Neural cell (in vitro differentiated cells): ENCODE measurements at regions not wholly inside any gene's neighbourhood (a gene's known extent, or its start where the extent isn't known, plus 50 kb on each side); places are given as distances from the start of the nearest gene placed in this dataset.

Source experiments
- H2AFZ ChIP-seq: fragments of 200-600, 300-800 bp; sonication (generic), shearing (Covaris generic); 2 replicates; pipeline ENCODE4 v1.6.0; 2014; ENCODE audit warnings: low read depth, mild to moderate bottlenecking, antibody characterized with exemption, low read length, moderate library complexity
- H3F3A ChIP-seq: fragments of 200-600 bp; shearing (Covaris generic); 2 replicates; pipeline ENCODE4 v1.6.1; 2016; ENCODE audit warnings: mild to moderate bottlenecking, moderate library complexity, mixed read lengths, antibody characterized with exemption, low read length; ENCODE audit not compliant: insufficient read depth, poor library complexity, severe bottlenecking
- H3K27ac ChIP-seq: fragments of 200-600, 300-800 bp; sonication (generic), shearing (Covaris generic); 2 replicates; pipeline ENCODE4 v1.5.1; 2014; ENCODE audit warnings: mild to moderate bottlenecking, low read length, moderate library complexity
- H3K27me3 ChIP-seq: fragments of 300-800, 200-600 bp; sonication (generic), shearing (Covaris generic); 2 replicates; pipeline ENCODE4 v1.6.0; 2014; ENCODE audit warnings: mild to moderate bottlenecking, low read depth, low read length, moderate library complexity; ENCODE audit not compliant: insufficient read depth
- H3K36me3 ChIP-seq: fragments of 300-800, 200-600 bp; sonication (generic), shearing (Covaris generic); 2 replicates; pipeline ENCODE4 v1.5.1; 2014; ENCODE audit warnings: mild to moderate bottlenecking, antibody characterized with exemption, low read length, moderate library complexity; ENCODE audit not compliant: insufficient read depth
- H3K4me2 ChIP-seq: fragments of 300-800, 200-600 bp; sonication (generic), shearing (Covaris generic); 2 replicates; pipeline ENCODE4 v1.6.0; 2014; ENCODE audit warnings: mild to moderate bottlenecking, low read length
- H3K4me3 ChIP-seq: fragments of 300-800, 200-600 bp; sonication (generic), shearing (Covaris generic); 2 replicates; pipeline ENCODE4 v1.5.1; 2014; ENCODE audit warnings: mild to moderate bottlenecking, low read length, moderate library complexity
- H3K79me2 ChIP-seq: fragments of 200-600 bp; shearing (Covaris generic); replicated peaks from 2 replicates; pipeline ENCODE4 v1.6.0; 2014; ENCODE audit warnings: mild to moderate bottlenecking, low read length, moderate library complexity; ENCODE audit not compliant: insufficient read depth
- H3K9ac ChIP-seq: fragments of 300-800, 200-600 bp; sonication (generic), shearing (Covaris generic); 2 replicates; pipeline ENCODE4 v1.6.1; 2016; ENCODE audit warnings: mild to moderate bottlenecking, low read length, mixed read lengths
- H3K9me2 ChIP-seq: fragments of 200-600 bp; shearing (Covaris generic); 2 replicates; pipeline ENCODE4 v1.6.1; 2016; ENCODE audit warnings: mild to moderate bottlenecking, low read length, mixed read lengths; ENCODE audit not compliant: insufficient read depth
- H3K9me3 ChIP-seq: fragments of 200-600, 300-800 bp; sonication (generic), shearing (Covaris generic); 2 replicates; pipeline ENCODE4 v1.6.1; 2016; ENCODE audit warnings: mild to moderate bottlenecking, mixed run types, low read length, moderate library complexity, mixed read lengths
- H4K20me1 ChIP-seq: fragments of 200-600 bp; shearing (Covaris generic); 2 replicates; pipeline ENCODE4 v1.6.1; 2016; ENCODE audit warnings: mild to moderate bottlenecking, mixed run types; ENCODE audit not compliant: insufficient read depth
- EP300 ChIP-seq: fragments of 450-650 bp; conservative IDR thresholded peaks from 2 replicates; pipeline ENCODE4 v1.6.1; 2014; ENCODE audit warnings: antibody characterized with exemption, mild to moderate bottlenecking, moderate library complexity; ENCODE audit not compliant: poor library complexity, severe bottlenecking
- EZH2 ChIP-seq: fragments of 200-600, 300-800 bp; shearing (Covaris generic), sonication (generic); IDR thresholded peaks from 2 replicates; pipeline ENCODE4 v1.6.1; 2014; ENCODE audit warnings: antibody characterized with exemption, low read length, borderline replicate concordance, mild to moderate bottlenecking; ENCODE audit not compliant: insufficient read depth, poor library complexity, severe bottlenecking
- MXI1 ChIP-seq: fragments of 450-650 bp; conservative IDR thresholded peaks from 2 replicates; pipeline ENCODE4 v1.6.1; 2014; ENCODE audit warnings: antibody characterized with exemption, mild to moderate bottlenecking; ENCODE audit not compliant: poor library complexity, severe bottlenecking
- POLR2AphosphoS5 ChIP-seq: IDR thresholded peaks from 2 replicates; pipeline ENCODE4 v1.6.1; 2012
- RAD21 ChIP-seq: fragments of 450-650 bp; conservative IDR thresholded peaks from 2 replicates; pipeline ENCODE4 v1.6.1; 2014; ENCODE audit warnings: antibody characterized with exemption, mild to moderate bottlenecking, moderate library complexity
- SMC3 ChIP-seq: fragments of 450-650 bp; conservative IDR thresholded peaks from 2 replicates; pipeline ENCODE4 v1.6.1; 2014; ENCODE audit warnings: antibody characterized with exemption, mild to moderate bottlenecking, moderate library complexity; ENCODE audit not compliant: poor library complexity
- TAF1 ChIP-seq: IDR thresholded peaks from 2 replicates; pipeline ENCODE4 v1.6.1; 2012; ENCODE audit warnings: low read depth
- TF ChIP-seq, protein P1 (sequence below): fragments of 450-650 bp; IDR thresholded peaks from 2 replicates; pipeline ENCODE4 v1.5.1; 2014; ENCODE audit warnings: antibody characterized with exemption, mild to moderate bottlenecking, moderate library complexity; ENCODE audit not compliant: poor library complexity, severe bottlenecking
- TF ChIP-seq, protein P2 (sequence below): IDR thresholded peaks from 2 replicates; pipeline ENCODE4 v1.6.1; 2012; ENCODE audit warnings: borderline replicate concordance

GRCh38 chr4:166228112-166228511, 355.1 kb downstream of the TLL1 start:
- H3F3A ChIP-seq = no peaks in the 10 kb centered on the region
- H3K9me3 ChIP-seq = no peaks in the 10 kb centered on the region
- no peaks in the 10 kb centered on the region for H4K20me1 ChIP-seq
- no peak overlapping the region for H2AFZ ChIP-seq
- H3K9me2 ChIP-seq = no peaks in the 10 kb centered on the region
- H3K9ac ChIP-seq = no peak overlapping the region
- no peak overlapping the region for H3K4me2 ChIP-seq
- H3K27ac ChIP-seq = no peak overlapping the region
- TF ChIP-seq POLR2AphosphoS5 (no peak), EZH2 (no peak), SMC3 (no peak), TAF1 (no peak), EP300 (no peak), MXI1 (no peak)
- TF ChIP-seq, protein P1, sequence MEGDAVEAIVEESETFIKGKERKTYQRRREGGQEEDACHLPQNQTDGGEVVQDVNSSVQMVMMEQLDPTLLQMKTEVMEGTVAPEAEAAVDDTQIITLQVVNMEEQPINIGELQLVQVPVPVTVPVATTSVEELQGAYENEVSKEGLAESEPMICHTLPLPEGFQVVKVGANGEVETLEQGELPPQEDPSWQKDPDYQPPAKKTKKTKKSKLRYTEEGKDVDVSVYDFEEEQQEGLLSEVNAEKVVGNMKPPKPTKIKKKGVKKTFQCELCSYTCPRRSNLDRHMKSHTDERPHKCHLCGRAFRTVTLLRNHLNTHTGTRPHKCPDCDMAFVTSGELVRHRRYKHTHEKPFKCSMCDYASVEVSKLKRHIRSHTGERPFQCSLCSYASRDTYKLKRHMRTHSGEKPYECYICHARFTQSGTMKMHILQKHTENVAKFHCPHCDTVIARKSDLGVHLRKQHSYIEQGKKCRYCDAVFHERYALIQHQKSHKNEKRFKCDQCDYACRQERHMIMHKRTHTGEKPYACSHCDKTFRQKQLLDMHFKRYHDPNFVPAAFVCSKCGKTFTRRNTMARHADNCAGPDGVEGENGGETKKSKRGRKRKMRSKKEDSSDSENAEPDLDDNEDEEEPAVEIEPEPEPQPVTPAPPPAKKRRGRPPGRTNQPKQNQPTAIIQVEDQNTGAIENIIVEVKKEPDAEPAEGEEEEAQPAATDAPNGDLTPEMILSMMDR = no peak
- no peaks in the 10 kb centered on the region for H3K27me3 ChIP-seq
- H3K36me3 ChIP-seq = no peaks in the 10 kb centered on the region
- H3K4me3 ChIP-seq = no peak overlapping the region
- H3K79me2 ChIP-seq = no peaks in the 10 kb centered on the region

- TF ChIP-seq EZH2 = no peak
- no peak for TF ChIP-seq TAF1
- TF ChIP-seq POLR2AphosphoS5 = no peak
- TF ChIP-seq EP300 = no peak
- Histone ChIP-seq H3K9ac (no peak overlapping the region), H3K9me2 (no peaks in the 10 kb centered on the region), H3K4me3 (no peak overlapping the region), H3F3A (no peaks in the 10 kb centered on the region), H3K36me3 (no peaks in the 10 kb centered on the region), H3K9me3 (no peaks in the 10 kb centered on the region), H3K27me3 (no peaks in the 10 kb centered on the region), H3K4me2 (no peak overlapping the region), H2AFZ (no peak overlapping the region), H3K27ac (no peak overlapping the region), H4K20me1 (no peaks in the 10 kb centered on the region), H3K79me2 (no peaks in the 10 kb centered on the region)
Observed at GRCh38 chr4:166229799-166230198, 356.8 kb downstream of the TLL1 start.

DNA sequence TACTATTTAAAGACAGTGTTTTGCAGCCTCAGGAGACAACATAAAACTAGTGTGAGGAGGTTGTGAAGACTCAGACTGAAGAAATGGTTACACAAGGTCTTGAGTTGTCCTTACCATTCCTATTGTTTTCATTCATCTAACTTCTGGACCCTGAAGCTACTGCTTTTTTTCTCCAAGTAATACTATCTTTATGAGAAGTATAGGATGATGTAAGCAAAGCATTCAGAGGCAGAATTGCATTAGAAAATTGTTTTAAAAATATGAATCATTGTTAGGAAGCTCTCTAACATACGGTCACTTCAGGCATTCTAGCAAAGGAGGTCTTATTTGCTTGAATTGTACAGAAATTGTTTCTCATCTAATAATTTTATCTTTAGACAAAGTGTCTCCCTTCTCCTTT, 357.8 kb downstream of the TLL1 start:
- H3K27me3 ChIP-seq = no peaks in the 10 kb centered on the region
- H3K4me3 ChIP-seq = no peak overlapping the region
- H3K4me2 ChIP-seq = no peak overlapping the region
- no peaks in the 10 kb centered on the region for H3F3A ChIP-seq
- H3K9ac ChIP-seq = no peak overlapping the region
- no peak overlapping the region for H2AFZ ChIP-seq
- no peaks in the 10 kb centered on the region for H4K20me1 ChIP-seq
- H3K9me3 ChIP-seq = no peaks in the 10 kb centered on the region
- no peaks in the 10 kb centered on the region for H3K9me2 ChIP-seq
- H3K79me2 ChIP-seq = no peaks in the 10 kb centered on the region
- TF ChIP-seq EZH2 (no peak), RAD21 (no peak), SMC3 (no peak), MXI1 (no peak), POLR2AphosphoS5 (no peak), EP300 (no peak), TAF1 (no peak)
- TF ChIP-seq, protein P1 = no peak
- TF ChIP-seq, protein P2, sequence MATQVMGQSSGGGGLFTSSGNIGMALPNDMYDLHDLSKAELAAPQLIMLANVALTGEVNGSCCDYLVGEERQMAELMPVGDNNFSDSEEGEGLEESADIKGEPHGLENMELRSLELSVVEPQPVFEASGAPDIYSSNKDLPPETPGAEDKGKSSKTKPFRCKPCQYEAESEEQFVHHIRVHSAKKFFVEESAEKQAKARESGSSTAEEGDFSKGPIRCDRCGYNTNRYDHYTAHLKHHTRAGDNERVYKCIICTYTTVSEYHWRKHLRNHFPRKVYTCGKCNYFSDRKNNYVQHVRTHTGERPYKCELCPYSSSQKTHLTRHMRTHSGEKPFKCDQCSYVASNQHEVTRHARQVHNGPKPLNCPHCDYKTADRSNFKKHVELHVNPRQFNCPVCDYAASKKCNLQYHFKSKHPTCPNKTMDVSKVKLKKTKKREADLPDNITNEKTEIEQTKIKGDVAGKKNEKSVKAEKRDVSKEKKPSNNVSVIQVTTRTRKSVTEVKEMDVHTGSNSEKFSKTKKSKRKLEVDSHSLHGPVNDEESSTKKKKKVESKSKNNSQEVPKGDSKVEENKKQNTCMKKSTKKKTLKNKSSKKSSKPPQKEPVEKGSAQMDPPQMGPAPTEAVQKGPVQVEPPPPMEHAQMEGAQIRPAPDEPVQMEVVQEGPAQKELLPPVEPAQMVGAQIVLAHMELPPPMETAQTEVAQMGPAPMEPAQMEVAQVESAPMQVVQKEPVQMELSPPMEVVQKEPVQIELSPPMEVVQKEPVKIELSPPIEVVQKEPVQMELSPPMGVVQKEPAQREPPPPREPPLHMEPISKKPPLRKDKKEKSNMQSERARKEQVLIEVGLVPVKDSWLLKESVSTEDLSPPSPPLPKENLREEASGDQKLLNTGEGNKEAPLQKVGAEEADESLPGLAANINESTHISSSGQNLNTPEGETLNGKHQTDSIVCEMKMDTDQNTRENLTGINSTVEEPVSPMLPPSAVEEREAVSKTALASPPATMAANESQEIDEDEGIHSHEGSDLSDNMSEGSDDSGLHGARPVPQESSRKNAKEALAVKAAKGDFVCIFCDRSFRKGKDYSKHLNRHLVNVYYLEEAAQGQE = no peak
- no peak overlapping the region for H3K27ac ChIP-seq
- H3K36me3 ChIP-seq = no peaks in the 10 kb centered on the region
